ENCODE measurements at regions not wholly inside any gene's neighbourhood (a gene's known extent, or its start where the extent isn't known, plus 50 kb on each side); places are given as distances from the start of the nearest gene placed in this dataset.

DNA sequence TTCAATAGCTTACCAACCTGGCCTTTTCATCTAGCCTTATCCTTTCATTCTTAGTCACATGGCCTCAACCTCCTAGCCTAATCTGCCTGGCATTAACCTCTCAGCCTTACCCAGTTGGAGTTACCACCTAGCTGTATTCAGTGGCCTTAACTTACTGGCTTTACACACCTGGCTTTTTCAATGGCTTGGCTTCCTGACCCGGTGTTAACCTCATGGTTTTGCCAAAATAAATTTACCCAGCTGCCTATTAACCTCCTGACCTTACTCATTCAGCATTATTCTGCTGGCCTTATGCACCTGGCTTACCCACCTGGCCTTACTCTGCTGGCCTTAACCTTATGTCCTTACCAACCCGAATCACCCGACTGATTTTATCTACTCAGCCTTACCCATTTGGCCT, 135.5 kb upstream of the ZSWIM2 start:
- Histone ChIP-seq H3K27ac (no peak overlapping the region), H3K9me3 (ENCODE audit: severe bottlenecking) (no peaks in the 10 kb centered on the region), H3K36me3 (no peaks in the 10 kb centered on the region), H3K4me3 (ENCODE audit: low read depth, low read length) (no peak overlapping the region), H3K27me3 (ENCODE audit: insufficient read depth, low read depth, severe bottlenecking) (no peaks in the 10 kb centered on the region)
- TF ChIP-seq CTCF (IDR thresholded peaks at IDR 0.05; ENCODE audit: low read depth, low read length) = no peak
- no peak for DNase-seq

- no peak for TF ChIP-seq CTCF (IDR thresholded peaks at IDR 0.05; ENCODE audit: low read depth, low read length)
- no peaks in the 10 kb centered on the region for H3K36me3 ChIP-seq
- H3K9me3 ChIP-seq (ENCODE audit: severe bottlenecking) = no peaks in the 10 kb centered on the region
- no peak overlapping the region for H3K4me3 ChIP-seq (ENCODE audit: low read depth, low read length)
- H3K27ac ChIP-seq = no peak overlapping the region
- H3K27me3 ChIP-seq (ENCODE audit: insufficient read depth, low read depth, severe bottlenecking) = no peaks in the 10 kb centered on the region
- no peak for DNase-seq
Measured at GRCh38 chr2:186980787-186981550, 132.0 kb upstream of the ZSWIM2 start.

DNA sequence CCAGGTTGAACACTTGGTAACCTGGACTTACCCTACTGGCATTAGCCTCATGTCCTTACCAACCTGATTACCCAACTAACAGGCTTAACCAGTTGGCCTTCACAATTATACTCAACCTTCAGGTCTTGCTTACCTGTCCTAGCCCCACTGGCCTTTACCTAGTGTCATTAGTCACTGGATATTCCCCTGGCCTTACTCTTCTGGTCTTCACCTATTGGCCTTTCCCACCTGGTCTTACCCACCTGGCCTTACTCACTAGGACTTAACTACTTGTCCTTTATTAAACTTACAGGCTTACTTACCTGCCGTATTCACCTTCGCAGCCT, 131.1 kb upstream of the ZSWIM2 start:
- DNase-seq = no peak
- H3K27me3 ChIP-seq (ENCODE audit: insufficient read depth, low read depth, severe bottlenecking) = no peaks in the 10 kb centered on the region
- H3K9me3 ChIP-seq (ENCODE audit: severe bottlenecking) = no peaks in the 10 kb centered on the region
- no peak overlapping the region for H3K4me3 ChIP-seq (ENCODE audit: low read depth, low read length)
- no peaks in the 10 kb centered on the region for H3K36me3 ChIP-seq
- TF ChIP-seq CTCF (IDR thresholded peaks at IDR 0.05; ENCODE audit: low read depth, low read length) = no peak
- H3K27ac ChIP-seq = no peak overlapping the region

- Histone ChIP-seq H3K9me3 (ENCODE audit: severe bottlenecking) (no peaks in the 10 kb centered on the region), H3K36me3 (no peaks in the 10 kb centered on the region), H3K4me3 (ENCODE audit: low read depth, low read length) (no peak overlapping the region), H3K27ac (no peak overlapping the region), H3K27me3 (ENCODE audit: insufficient read depth, low read depth, severe bottlenecking) (no peaks in the 10 kb centered on the region)
- TF ChIP-seq CTCF (IDR thresholded peaks at IDR 0.05; ENCODE audit: low read depth, low read length) = no peak
- no peak for DNase-seq
Measured at GRCh38 chr2:186979439-186980116, 130.6 kb upstream of the ZSWIM2 start.

GRCh38 chr2:186977433-186978045, 128.6 kb upstream of the ZSWIM2 start:
- no peaks in the 10 kb centered on the region for H3K27me3 ChIP-seq (ENCODE audit: insufficient read depth, low read depth, severe bottlenecking)
- TF ChIP-seq CTCF (IDR thresholded peaks at IDR 0.05; ENCODE audit: low read depth, low read length) = no peak
- H3K9me3 ChIP-seq (ENCODE audit: severe bottlenecking) = no peaks in the 10 kb centered on the region
- H3K4me3 ChIP-seq (ENCODE audit: low read depth, low read length) = no peak overlapping the region
- no peak overlapping the region for H3K27ac ChIP-seq
- DNase-seq = no peak
- H3K36me3 ChIP-seq = no peaks in the 10 kb centered on the region

Measured in WERI-Rb-1 (cell line).